Stomach (tissue), 4 donors: ENCODE measurements at regions not wholly inside any gene's neighbourhood (a gene's known extent, or its start where the extent isn't known, plus 50 kb on each side); places are given as distances from the start of the nearest gene placed in this dataset.

Experiments used
- CTCF ChIP-seq, 7 experiments: fragments of 450-650 bp in 4 of 7; fragments of 200-600 bp in 3 of 7; sonication (generic) in 3 of 7; IDR thresholded peaks; one replicate each; pipeline ENCODE4 v1.5.1; 2016 to 2019; ENCODE audit warnings: antibody characterized with exemption in 7 of 7, control low read depth in 2 of 7, mild to moderate bottlenecking in 1 of 7
- EP300 ChIP-seq: sonication (generic); formaldehyde crosslinking; IDR thresholded peaks from one replicate; pipeline ENCODE4 v1.6.1; 2017; ENCODE audit warnings: antibody characterized with exemption
- POLR2A ChIP-seq, 4 donors: fragments of 450-650 bp; IDR thresholded peaks; one replicate each; pipeline ENCODE4 v1.6.1; 2016; ENCODE audit warnings: antibody characterized with exemption in 4 of 4, control low read depth in 2 of 4, mild to moderate bottlenecking in 1 of 4, moderate library complexity in 1 of 4

- no peak for TF ChIP-seq CTCF (IDR thresholded peaks at IDR 0.05)
- no peak for TF ChIP-seq POLR2A (IDR thresholded peaks at IDR 0.05)
- TF ChIP-seq EP300, result no peak
Observed at GRCh38 chr4:54902976-54903375, 222.4 kb downstream of the KDR start.
